Hippocampal formation (tissue), 2 donors: ENCODE measurements at regions not wholly inside any gene's neighbourhood (a gene's known extent, or its start where the extent isn't known, plus 50 kb on each side); places are given as distances from the start of the nearest gene placed in this dataset.

ENCODE experiments used
- DNase-seq, 2 donors: peaks; one replicate each; lab custom pipeline; 2025; lab: John Stamatoyannopoulos, UW

DNA sequence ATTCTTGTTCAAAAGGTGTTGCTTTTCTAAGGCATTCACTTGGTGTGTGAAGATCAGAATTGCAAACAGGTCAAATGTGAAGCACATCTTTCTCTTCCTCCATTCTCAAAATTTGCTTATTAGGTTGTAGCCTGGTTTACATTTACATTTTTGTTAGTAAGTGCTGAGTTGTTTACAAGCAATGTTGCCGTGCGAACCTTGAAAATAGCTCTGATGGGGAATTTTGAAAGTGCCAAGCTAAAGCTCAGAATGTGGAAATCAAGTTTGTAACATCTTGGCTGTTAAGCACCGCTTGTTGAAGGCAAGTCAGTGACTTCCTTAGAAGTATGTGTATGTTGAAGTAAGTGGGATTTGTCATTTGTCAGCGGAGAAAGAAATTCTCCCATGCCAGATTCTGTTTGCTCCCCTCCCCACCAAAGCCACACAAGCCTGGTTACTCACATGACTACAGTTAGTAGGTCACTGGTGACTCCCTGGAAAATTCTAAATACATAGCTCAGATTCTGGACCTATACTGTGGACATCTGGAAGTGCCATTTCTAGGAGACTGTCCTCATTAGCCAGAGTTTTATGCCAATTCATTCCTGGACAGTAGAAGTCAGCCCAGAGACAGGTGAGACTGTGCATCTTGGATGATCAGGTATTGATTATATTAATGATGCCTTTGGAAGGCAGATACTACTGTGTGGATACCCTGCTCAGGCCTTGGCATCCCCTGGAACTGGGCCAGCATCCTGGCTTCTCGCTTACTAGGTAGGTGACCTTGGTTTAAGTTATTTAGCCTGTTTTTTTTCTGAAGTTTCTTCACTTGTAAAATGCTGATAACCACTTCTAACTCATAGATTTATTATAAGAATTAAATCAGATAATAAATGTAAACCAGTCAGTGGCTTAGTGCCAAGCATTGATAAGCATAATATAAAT lies 390.6 kb upstream of the SEMA6D start:
- DNase-seq = no peak

DNA sequence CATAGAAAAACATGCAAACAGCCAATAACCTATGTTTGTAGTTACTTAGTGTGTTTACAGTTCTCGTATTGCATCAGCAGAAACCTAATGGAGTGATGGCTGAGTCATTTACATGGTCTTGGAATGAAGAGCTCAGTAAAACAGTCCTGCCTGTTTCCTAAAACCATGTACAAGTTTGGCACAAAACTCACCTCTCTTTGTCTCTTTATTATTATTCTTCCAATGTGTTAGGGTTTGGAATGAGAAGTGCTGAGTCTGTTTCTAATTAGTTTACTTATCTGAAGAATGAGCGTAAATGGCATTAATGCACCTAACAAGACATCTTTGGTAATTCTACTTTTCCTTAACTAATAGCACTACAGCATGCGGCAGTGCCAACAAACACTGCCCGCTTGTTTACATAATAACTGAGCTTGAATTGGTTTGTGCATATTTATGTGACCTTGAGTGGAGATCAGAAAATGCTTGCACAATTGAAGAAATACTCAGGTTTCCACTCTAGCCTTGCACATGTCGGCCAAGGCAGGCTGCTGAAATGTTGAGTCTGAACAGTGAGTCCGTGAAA lies 385.4 kb upstream of the SEMA6D start:
- DNase-seq = no peak

DNA sequence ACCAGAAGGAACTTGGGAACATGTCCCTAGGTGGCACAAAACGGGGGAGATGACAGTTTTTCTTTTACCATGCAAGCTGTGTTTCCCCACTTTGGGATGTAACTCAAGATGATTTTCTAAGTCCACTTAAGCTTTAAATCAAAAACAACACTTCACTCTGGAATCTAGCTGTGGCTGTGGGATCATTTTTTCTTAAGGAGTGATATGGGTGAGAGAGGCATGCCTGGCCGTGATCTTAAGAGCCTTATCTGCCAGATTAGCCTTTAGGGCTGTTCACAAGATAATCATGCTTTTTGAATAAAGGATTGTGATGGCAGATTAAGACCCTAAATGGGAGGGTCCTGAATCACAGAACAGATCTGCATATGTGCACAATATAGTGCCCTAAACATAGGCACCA lies 384.8 kb upstream of the SEMA6D start:
- DNase-seq = no peak

DNA sequence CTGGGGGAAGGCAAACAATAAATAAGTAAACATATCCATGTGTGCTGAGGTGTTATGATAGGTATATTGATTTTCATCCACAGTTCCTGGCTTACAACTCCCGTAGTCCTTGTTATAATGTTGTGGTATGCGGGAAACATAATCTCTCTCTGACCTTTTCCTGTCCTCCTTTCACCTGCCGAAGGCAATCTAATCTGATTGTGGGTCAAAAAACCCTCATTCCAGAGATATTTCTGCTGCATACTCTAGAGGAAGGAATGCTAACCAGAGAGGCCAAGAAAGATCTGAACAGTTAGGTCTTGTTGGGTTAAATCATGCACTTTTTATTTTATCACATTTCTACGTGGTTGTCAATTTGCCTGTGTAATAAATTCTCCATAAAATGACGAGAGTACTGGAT lies 383.6 kb upstream of the SEMA6D start:
- DNase-seq = no peak

DNA sequence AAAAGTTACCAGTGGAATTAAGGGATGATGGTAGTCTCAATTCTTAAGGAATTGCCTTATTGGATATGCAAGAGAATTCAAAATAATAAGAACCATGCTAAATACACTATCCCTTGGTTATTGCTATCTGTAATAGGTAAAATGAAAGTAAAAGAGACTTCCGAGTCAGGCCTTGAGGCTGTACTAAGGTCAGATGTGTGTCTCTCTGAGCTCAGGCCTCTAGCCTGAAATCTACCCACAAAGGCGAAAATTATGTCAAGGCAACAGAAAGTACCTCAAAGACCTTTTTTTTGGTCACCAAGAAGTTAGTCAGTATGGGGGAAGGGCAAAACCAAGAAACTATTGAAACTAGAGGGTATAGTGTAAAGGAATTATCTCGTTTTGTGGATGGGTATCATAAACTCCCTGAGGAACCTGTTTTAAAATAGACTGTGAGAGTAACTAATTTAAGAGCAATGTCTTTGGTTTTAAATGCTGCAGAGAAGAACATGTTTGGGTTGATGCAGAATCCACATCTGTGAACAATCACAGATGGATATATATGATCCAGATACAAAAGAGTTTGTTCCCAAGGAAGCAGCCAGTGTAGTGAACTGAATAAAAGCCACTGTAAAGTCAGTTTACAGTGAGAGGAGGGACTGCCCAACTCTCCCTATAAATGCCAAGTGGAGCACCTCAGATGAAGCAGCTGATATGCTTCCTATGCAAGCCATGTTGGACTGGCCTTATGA lies 382.3 kb upstream of the SEMA6D start:
- no peak for DNase-seq

DNA sequence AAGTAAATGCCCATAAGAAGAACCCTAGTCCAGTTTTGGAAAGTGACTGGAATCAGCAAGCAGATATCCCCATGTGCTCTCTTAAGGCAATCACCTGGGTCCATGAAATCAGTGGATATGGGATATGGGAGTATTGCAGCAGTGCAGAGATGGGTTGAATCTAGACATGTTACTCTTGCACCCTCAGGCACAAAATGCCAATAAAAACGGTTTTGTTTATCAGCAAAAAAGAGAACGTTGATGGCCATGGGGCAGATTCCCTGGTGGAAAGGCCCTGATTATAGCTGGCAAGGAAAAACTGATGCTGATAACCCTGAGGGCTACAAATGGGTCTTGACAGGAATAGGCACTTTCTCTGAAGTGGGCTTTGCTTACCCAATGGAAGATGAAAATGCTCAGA lies 380.2 kb upstream of the SEMA6D start:
- DNase-seq = no peak

DNA sequence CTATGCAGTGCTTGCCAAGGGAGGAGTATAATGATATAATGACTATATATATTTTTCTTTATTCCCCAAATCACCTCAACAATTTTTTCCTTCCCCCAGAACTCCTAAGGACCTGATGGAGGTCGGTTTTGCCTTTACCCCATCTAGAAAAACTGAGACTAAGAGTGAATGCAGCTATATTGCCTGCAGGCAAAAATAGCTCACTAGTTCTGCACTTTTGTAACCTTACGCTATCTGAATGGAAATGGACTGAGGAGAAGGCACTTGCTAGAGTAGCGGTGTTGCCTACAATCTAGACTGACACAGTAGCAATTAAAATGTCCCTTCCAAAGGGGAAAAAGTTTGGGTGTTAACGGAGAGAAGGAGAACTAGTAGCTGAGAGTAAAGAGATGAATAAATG lies 379.5 kb upstream of the SEMA6D start:
- DNase-seq = no peak

DNA sequence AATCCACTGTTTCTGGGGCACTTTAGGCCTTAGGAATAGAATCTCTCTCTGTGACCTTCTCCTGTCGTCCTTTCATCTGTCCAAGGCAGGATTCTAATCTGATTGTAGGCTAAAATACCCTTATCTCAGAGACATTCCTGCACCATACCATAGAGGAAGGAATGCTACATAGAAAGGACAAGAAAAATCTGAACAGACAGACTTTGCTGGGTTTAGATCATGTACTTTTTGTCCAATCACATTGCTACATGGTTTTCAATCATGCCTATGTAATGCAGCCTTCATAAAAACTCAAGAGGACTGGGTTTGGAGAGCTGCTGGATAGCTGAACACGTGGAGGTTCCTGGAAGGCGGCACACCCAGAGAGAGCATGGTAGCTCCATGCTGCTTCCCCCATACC lies 378.5 kb upstream of the SEMA6D start:
- no peak for DNase-seq

DNA sequence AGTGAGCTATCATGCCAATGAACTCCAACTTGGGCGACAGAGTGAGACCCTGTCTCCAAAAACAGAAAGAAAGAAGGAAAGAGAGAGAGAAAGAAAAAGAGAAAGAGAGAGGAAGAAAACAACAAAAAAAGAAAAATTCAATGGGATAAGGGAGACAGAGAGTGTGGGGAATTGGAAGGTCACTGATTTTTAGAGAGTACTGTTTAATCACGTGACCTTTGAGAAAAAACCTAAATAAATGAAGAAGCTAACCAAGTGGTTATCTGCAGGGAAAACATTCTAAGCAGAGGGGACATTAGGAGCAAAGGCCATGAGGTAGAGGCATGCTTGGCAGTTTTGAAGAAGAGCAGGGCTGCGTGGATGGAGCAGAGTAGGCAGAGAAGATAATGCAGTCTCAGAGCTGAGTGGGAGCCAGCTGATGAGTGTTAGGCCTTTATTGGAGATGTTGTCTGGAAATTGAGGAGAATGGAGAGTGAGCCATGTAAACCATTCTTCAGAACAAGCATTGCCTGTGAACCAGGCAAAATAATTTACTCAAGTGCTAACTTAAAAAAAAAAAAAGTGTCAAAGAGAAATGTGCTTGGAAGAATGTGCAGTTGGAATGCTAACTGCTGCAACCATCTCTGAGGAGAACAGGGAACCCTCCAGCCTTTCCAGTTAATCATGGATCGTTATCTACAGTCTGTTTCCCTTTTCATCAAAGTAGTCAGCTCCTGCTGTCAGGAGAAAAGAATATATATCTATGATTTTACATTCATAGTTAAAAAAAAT lies 377.3 kb upstream of the SEMA6D start:
- DNase-seq = no peak

DNA sequence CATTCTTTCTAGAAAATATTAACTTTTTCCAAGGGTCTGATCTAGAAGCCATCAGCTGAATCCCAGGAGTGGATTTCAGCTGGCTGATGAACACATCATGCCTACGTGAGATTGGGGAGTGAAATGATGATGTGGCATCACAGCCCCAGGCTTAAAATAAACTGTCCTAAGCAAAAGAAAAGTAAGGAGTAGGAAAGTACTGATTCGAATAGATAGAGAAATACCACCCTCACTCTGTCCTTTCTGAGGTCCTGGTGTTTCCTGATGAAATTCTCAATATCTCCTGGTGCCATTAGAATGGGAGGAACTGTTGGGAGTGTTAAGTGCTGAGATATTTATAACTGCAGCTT lies 376.8 kb upstream of the SEMA6D start:
- DNase-seq = no peak

DNA sequence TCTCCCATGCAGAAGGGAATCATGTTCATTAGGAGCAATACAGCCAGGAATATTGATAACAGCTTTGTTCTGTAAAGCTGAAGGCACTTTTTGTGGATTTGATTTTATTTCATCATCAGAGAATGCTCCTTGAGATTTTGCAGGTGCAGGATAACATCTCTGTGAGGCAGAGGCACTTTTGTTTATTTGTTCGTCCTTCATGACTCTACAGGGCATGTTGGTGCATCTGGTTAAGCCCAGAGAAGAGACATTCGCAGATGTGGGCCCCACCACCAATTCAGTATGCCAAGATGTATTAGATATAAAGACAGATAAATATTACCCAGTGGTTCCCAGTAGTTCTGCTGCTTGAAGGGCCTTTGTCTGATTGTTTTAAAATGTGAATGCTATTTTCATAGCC lies 368.1 kb upstream of the SEMA6D start:
- no peak for DNase-seq

DNA sequence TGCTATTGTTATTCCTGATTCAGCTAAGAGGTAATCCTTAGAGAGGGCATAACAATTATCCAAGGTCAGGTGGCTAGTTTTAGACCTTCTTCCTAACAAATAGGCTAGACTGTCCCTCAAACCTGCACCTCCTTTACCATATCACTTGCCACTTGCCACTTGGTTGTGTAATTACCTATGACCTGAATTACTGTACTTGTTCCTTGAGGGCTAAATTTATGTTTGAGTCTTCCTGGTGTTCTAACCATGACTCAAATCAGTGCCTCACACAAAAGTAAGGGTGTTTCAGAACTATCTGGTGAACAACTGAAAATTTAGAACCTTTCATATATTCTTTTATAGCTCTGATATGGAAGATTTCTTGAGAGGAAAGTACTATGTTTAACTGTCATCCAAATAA lies 365.8 kb upstream of the SEMA6D start:
- no peak for DNase-seq

DNA sequence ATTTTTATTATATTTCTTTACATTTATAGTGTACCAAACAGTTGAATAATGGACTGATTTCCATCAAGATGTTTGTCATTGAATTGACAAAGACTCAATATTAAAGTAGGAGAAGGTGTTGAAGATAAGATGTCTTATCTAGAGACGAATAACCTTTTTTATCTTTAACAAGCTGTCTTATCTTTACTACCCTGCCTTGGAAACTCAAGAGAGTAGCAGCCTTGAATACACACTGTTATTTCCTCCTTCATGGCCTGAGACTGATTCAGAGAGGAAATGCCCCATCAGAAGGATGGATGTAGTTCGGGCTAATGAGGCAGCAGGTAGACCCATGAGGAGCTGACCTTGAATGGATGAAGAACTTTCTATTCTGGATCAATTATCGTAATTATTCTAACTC lies 365.1 kb upstream of the SEMA6D start:
- no peak for DNase-seq

DNA sequence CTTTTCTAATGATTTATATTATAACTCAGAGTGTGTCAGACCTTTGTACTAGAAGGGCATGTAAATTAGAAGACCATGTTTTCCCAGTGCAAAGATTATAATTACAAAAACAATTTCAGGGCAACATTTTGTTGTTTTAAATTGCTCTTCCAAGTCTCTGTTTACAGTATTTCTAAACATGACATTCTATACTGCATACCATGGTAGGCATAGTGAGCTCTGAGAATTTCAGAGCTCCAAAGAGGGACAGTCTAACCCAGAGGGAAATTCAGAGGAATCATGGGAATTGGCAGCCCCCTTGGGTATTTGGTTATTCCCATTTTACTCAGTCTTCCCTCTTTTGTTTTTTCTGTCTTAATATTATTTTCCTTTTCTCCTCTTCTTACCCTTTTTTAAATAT lies 361.5 kb upstream of the SEMA6D start:
- no peak for DNase-seq

DNA sequence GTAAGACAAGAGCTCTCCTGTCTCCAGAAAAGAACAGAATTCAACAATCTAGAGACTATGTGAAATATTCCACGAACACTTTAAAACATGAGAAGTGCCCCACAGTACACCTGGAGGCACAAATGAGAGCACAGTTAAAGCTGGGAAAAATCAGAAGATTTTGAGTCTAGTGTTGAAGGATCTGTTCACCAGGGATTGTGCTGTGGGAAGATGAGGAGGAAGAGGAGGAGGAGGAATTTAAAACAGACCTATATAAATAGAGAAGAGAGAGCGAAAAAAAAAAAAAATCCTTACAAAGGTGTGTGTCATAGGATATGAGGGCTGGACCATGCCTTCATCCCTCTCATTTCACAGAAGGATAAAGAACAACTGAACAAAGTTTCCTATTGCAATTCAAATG lies 361.0 kb upstream of the SEMA6D start:
- no peak for DNase-seq

DNA sequence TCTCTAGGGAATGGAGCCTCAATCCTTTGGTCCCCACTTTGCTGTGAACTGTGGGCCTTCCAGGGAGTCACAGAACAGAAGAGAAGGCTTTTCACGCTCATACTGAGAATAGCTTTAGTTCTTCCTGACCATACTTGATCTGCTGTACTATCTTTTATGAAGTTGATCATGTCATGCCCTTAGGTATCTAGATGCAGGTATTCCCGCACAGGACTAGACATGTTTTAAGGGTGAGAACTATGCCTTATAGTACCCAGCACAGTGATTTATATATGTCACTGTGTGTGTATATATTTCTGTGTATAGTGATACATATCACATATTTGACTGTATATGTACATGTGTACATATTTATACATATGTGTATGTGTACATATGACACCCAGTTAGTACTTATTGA lies 358.4 kb upstream of the SEMA6D start:
- DNase-seq = no peak

DNA sequence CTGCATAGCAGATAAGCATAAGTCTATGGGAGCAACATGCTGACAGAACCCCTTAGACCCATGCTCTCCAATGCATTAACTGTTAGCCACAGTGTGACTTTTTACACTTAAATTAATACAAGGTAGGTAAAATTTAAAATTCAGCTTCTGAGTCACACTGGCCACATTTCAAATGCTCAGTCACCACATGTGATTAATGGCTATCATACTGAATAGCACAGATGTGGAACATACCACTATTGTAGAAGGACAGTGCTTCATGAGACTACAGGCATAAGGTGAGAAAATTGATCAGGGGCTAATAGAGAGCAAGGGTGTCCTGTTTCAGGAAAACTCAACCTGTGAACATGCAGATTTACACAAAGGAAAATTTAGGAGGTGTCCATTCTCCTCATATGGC lies 357.0 kb upstream of the SEMA6D start:
- no peak for DNase-seq

DNA sequence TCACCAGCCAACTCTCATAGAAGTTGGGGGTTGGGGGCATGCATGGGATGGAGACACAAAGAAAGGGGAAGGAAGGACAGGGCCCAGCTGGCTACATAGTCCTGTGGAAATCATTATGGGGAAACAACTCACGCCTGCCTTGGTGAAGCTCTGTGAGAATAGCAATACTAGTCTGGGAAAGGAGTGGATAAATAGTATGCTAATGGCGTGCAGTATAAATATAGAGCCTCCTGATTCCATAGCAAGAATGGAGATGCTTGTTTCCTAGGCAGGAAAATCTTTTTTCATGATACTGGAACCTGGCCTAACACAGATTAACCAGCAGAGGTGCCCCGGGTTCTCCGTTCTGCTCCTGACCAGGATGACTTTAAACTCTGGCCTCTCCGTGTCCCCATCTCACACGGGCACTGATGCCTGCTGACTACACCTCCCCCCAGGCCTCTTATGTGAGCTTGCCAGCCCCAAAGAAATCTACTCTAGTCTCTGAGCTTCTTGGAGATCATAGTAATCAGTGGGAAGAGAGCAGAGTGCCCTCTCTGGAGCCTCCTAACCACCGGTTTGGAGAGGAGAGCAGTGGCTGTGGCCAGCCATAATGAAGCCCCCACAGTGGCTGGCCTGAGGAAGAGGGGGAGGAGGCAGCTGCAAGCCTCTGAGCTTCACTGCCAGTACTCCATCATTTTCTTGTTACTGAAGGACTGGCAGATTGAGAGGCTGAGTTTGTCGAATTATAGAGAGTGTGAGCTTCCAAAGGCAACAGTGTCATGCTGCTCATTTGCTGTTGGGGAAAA lies 355.0 kb upstream of the SEMA6D start:
- DNase-seq = no peak

DNA sequence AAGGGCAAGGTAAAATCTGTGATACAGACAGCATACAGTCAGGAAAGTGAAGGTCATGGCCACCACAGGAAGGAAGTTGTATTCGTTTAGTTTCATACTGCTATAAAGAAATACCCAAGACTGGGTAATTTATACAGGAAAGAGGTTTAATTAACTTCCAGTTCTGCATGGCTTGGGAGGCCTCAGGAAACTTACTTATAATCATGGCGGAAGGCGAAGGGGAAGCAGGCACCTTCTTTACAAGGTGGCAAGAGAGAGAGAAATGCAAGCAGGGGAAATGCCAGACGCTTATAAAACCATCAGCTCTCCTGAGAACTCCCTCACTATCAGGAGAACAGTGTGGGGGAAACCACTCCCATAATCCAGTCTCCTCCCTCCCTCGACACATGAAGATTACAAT lies 353.7 kb upstream of the SEMA6D start:
- DNase-seq = no peak

DNA sequence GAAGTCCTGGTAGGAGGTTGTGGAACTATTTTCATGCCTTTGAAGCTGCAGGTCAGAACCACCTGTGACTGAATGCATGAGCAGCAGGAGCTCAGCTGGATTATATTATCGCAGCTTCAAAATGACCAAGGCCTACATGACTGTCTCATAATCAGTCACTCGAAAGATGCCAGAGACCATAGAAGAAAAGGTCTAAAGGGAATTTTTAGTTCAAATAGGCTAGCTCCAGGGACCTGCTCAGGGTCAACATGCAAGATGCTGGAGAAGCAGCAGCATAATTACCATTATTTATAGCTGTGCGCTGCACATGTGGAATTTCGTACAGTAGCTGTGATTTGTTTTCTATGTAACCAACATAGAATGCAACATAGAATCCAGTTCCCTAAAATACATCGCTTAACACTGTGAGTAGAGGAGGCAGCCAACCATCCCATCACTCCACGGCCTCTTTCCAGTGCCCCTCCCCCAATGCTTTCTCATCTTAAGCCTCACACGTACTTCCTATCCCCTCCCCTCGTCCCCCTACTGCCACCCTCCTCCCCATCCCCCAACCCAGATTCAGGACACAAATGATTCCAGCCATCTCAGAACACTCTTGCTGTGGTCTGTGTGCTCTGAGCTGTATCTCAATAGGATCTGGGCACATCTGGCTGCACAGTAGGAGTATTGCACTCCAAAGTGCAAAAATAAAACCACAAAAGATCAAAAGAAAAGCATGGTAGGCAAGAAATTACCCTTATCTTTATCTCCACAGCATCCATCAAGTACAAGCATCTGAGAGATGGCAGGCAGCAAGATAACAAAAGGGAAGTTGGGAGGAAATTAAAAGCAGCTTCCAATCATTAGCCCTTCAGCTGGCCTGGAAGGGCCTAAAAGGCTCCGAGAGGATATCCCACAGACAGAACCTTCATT lies 352.8 kb upstream of the SEMA6D start:
- no peak for DNase-seq

DNA sequence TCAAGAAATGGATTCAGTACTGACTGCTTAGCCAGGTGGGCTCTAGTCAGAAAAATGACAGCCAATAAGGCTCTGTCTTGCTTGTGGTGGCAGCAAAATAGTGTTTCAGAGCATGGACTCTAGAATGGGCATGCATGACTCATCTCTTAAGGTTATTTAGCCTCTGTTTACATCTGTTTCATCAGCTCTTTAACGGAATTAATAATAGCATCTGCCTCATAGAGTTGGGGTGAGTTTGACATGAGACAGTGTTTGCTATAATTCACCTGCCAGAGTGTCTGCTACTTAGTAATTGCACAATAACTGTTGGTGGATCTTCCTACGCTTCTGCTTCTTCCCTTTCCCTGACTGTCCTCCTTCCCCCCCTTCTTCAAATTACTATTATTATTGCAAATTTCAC lies 350.4 kb upstream of the SEMA6D start:
- DNase-seq = no peak
